Type B pancreatic cell (in vitro differentiated cells): ENCODE measurements at regions not wholly inside any gene's neighbourhood (a gene's known extent, or its start where the extent isn't known, plus 50 kb on each side); places are given as distances from the start of the nearest gene placed in this dataset.

ENCODE experiments used
- DNase-seq: peaks from one replicate; pipeline ENCODE4 v3.0.0; 2021; ENCODE audit warnings: mixed read lengths; ENCODE audit not compliant: unreplicated experiment; ENCODE audit errors: extremely low spot score
- H3K27ac Mint-ChIP-seq: 2 replicates; pipeline ENCODE4 v1.8.0; 2021; ENCODE audit warnings: mild to moderate bottlenecking, mixed read lengths
- H3K27me3 Mint-ChIP-seq: 2 replicates; pipeline ENCODE4 v1.8.0; 2021; ENCODE audit warnings: mixed read lengths
- H3K36me3 Mint-ChIP-seq: 2 replicates; pipeline ENCODE4 v1.8.0; 2021; ENCODE audit warnings: mixed read lengths
- H3K4me1 Mint-ChIP-seq: one replicate; pipeline ENCODE4 v1.8.0; 2021; ENCODE audit warnings: mixed read lengths; ENCODE audit not compliant: unreplicated experiment
- H3K4me3 Mint-ChIP-seq: 2 replicates; pipeline ENCODE4 v1.8.0; 2021; ENCODE audit warnings: mild to moderate bottlenecking, mixed read lengths
- H3K9me3 Mint-ChIP-seq: 2 replicates; pipeline ENCODE4 v1.8.0; 2021; ENCODE audit warnings: mixed read lengths
- CTCF ChIP-seq: fragments of 200-600 bp; sonication (generic); conservative IDR thresholded peaks from 2 replicates; pipeline ENCODE4 v1.5.0; 2021; ENCODE audit warnings: antibody characterized with exemption, mild to moderate bottlenecking

DNA sequence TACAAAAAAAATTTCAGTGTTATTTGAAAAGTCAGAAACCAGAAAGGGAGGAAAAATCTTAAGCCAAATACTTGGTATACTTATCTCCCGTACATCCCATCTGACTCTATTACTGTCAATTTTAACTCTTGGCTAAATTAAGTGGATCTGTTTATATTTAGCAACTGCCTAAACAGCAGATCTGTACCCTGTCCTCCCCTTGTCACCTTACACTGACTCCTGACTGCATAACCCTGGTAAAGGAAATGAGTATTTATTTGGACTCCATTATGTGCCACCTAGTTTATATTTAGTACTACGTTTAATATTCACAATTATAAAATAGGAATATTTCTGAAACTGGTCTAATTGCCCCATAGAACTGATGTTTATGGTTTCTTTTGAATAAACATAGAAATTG lies 730.2 kb upstream of the GJE1 start:
- no peak for DNase-seq
- no peaks in the 10 kb centered on the region for H3K36me3 Mint-ChIP-seq
- no peaks in the 10 kb centered on the region for H3K9me3 Mint-ChIP-seq

GRCh38 chr6:141401851-141402250 lies 730.9 kb upstream of the GJE1 start:
- DNase-seq = no peak
- no peaks in the 10 kb centered on the region for H3K36me3 Mint-ChIP-seq
- H3K9me3 Mint-ChIP-seq = no peaks in the 10 kb centered on the region
- TF ChIP-seq CTCF = no peak
- no peak overlapping the region for H3K4me3 Mint-ChIP-seq
- peaks cover 3% of the 10 kb centered on the region for H3K27me3 Mint-ChIP-seq
- no peak overlapping the region for H3K27ac Mint-ChIP-seq
- H3K4me1 Mint-ChIP-seq = no peaks in the 10 kb centered on the region

More for the DNA sequence above, 730.2 kb upstream of the GJE1 start:
- Mint-ChIP-seq H3K4me3 (no peak overlapping the region), H3K4me1 (no peaks in the 10 kb centered on the region), H3K27me3 (peaks cover 3% of the 10 kb centered on the region), H3K27ac (no peak overlapping the region)
- TF ChIP-seq CTCF = no peak

DNA sequence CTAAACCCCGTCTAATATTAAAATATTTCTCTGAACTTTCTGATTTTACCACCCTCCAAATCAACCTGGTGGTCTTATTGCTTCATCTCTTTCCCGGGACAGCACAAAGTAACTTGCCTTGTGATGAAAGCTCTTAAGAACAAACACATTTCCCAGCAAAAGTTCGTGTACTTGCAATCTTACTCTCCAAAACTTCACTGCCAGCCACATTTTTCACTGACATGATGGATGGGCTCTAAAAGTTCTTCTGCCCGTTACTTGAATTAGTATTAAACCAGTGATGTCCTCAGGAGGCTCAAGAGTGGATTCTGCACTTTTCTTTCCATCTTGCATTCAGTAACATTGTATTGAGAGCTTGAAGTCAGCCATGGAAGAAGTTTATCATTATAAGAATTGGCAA lies 731.6 kb upstream of the GJE1 start:
- Mint-ChIP-seq H3K4me1 (no peaks in the 10 kb centered on the region), H3K9me3 (no peaks in the 10 kb centered on the region), H3K27me3 (peaks cover 3% of the 10 kb centered on the region), H3K36me3 (no peaks in the 10 kb centered on the region), H3K27ac (no peak overlapping the region), H3K4me3 (no peak overlapping the region)
- DNase-seq = no peak
- no peak for TF ChIP-seq CTCF

GRCh38 chr6:141398949-141399348 lies 733.8 kb upstream of the GJE1 start:
- Mint-ChIP-seq H3K4me3 (no peak overlapping the region), H3K4me1 (no peaks in the 10 kb centered on the region), H3K9me3 (no peaks in the 10 kb centered on the region), H3K36me3 (no peaks in the 10 kb centered on the region), H3K27me3 (peaks cover 3% of the 10 kb centered on the region), H3K27ac (no peak overlapping the region)
- no peak for TF ChIP-seq CTCF
- DNase-seq = no peak

- no peaks in the 10 kb centered on the region for H3K27me3 Mint-ChIP-seq
- no peak for DNase-seq
- no peak overlapping the region for H3K27ac Mint-ChIP-seq
- H3K4me1 Mint-ChIP-seq = peaks cover 4% of the 10 kb centered on the region
- no peak for TF ChIP-seq CTCF
- H3K4me3 Mint-ChIP-seq = no peak overlapping the region
- H3K9me3 Mint-ChIP-seq = no peaks in the 10 kb centered on the region
- H3K36me3 Mint-ChIP-seq = no peaks in the 10 kb centered on the region
Observed at GRCh38 chr6:141395443-141396008, 737.2 kb upstream of the GJE1 start.

- no peak overlapping the region for H3K4me3 Mint-ChIP-seq
- no peak for DNase-seq
- H3K36me3 Mint-ChIP-seq = no peaks in the 10 kb centered on the region
- H3K27ac Mint-ChIP-seq = no peak overlapping the region
- no peaks in the 10 kb centered on the region for H3K27me3 Mint-ChIP-seq
- TF ChIP-seq CTCF = no peak
- no peaks in the 10 kb centered on the region for H3K9me3 Mint-ChIP-seq
- peaks cover 4% of the 10 kb centered on the region for H3K4me1 Mint-ChIP-seq
Observed at GRCh38 chr6:141394565-141395051, 738.1 kb upstream of the GJE1 start.
